GM23338 (cell line): ENCODE measurements at regions not wholly inside any gene's neighbourhood (a gene's known extent, or its start where the extent isn't known, plus 50 kb on each side); places are given as distances from the start of the nearest gene placed in this dataset.

ENCODE experiments used
- ATAC-seq: fragments of 200-7000 bp; cut with Tn5 transposase; 3 replicates; pipeline ENCODE4 v1.9.1; 2020
- DNase-seq: peaks from one replicate; pipeline ENCODE4 v3.0.0-alpha.2; 2015; ENCODE audit warnings: low spot score
- H2AFZ ChIP-seq: fragments of 200-600 bp; sonication (generic); 2 replicates; pipeline ENCODE4 v1.8.0; 2016; ENCODE audit warnings: antibody characterized with exemption, mild to moderate bottlenecking, moderate library complexity
- H3F3A ChIP-seq: fragments of 200-600 bp; sonication (generic); replicated peaks from 2 replicates; pipeline ENCODE4 v1.8.0; 2017; ENCODE audit warnings: antibody characterized with exemption, mixed run types, low read depth
- H3K27ac ChIP-seq: fragments of 200-600 bp; sonication (generic); 2 replicates; pipeline ENCODE4 v1.6.1; 2016; ENCODE audit warnings: low read depth
- H3K27me3 ChIP-seq: fragments of 200-600 bp; sonication (generic); 2 replicates; pipeline ENCODE4 v1.8.0; 2016; ENCODE audit warnings: mild to moderate bottlenecking, mixed run types, moderate library complexity; ENCODE audit not compliant: insufficient read depth
- H3K36me3 ChIP-seq: fragments of 200-600 bp; sonication (generic); 2 replicates; pipeline ENCODE4 v1.8.0; 2016; ENCODE audit warnings: mild to moderate bottlenecking; ENCODE audit not compliant: insufficient read depth
- H3K4me1 ChIP-seq: fragments of 200-600 bp; sonication (generic); 2 replicates; pipeline ENCODE4 v1.8.0; 2016; ENCODE audit warnings: mild to moderate bottlenecking, moderate library complexity; ENCODE audit not compliant: insufficient read depth
- H3K4me2 ChIP-seq: fragments of 200-600 bp; sonication (generic); 2 replicates; pipeline ENCODE4 v1.7.1; 2017; ENCODE audit warnings: mixed run types
- H3K4me3 ChIP-seq: fragments of 200-600 bp; sonication (generic); 2 replicates; pipeline ENCODE4 v1.6.1; 2016; ENCODE audit warnings: mixed run types
- H3K79me2 ChIP-seq: fragments of 200-600 bp; sonication (generic); replicated peaks from 2 replicates; pipeline ENCODE4 v1.8.0; 2017; ENCODE audit warnings: mild to moderate bottlenecking; ENCODE audit not compliant: insufficient read depth
- H3K9me2 ChIP-seq: fragments of 200-600 bp; sonication (generic); 2 replicates; pipeline ENCODE4 v1.8.0; 2017; ENCODE audit not compliant: insufficient read depth
- H4K20me1 ChIP-seq: fragments of 200-600 bp; sonication (generic); replicated peaks from 2 replicates; pipeline ENCODE4 v1.8.0; 2017; ENCODE audit warnings: mild to moderate bottlenecking; ENCODE audit not compliant: insufficient read depth
- H3K27ac Mint-ChIP-seq: 2 replicates; pipeline ENCODE4 v1.8.0; 2020; ENCODE audit warnings: inconsistent platforms, mild to moderate bottlenecking, moderate library complexity, mixed read lengths
- H3K27me3 Mint-ChIP-seq: 3 replicates; pipeline ENCODE4 v1.8.0; 2022; ENCODE audit warnings: low read depth, mild to moderate bottlenecking, moderate library complexity, mixed read lengths, inconsistent platforms; ENCODE audit not compliant: insufficient read depth, poor library complexity
- H3K36me3 Mint-ChIP-seq: 3 replicates; pipeline ENCODE4 v1.8.0; 2021; ENCODE audit warnings: low read depth, mild to moderate bottlenecking, inconsistent platforms, moderate library complexity, mixed read lengths
- H3K4me1 Mint-ChIP-seq: 3 replicates; pipeline ENCODE4 v1.8.0; 2020; ENCODE audit warnings: mild to moderate bottlenecking, inconsistent platforms, mixed read lengths
- H3K4me3 Mint-ChIP-seq: 3 replicates; pipeline ENCODE4 v1.8.0; 2021; ENCODE audit warnings: moderate library complexity, mild to moderate bottlenecking, inconsistent platforms, mixed read lengths
- H3K9me3 Mint-ChIP-seq: 3 replicates; pipeline ENCODE4 v1.8.0; 2020; ENCODE audit warnings: moderate library complexity, mild to moderate bottlenecking, inconsistent platforms, mixed read lengths
- CREB1 ChIP-seq: fragments of 250-450 bp; sonication (Bioruptor Pico); IDR thresholded peaks from 2 replicates; pipeline ENCODE4 v1.5.0; 2020; ENCODE audit warnings: low read depth, mild to moderate bottlenecking, moderate library complexity
- CTCF ChIP-seq, 2 experiments: fragments of 200-600 bp in 1 of 2; sonication (generic) in 1 of 2; conservative IDR thresholded peaks; 2 replicates each; pipeline versions ENCODE4 v1.5.1 to v1.6.1; 2016 to 2017; ENCODE audit warnings: antibody characterized with exemption in 2 of 2, low read depth in 2 of 2, mild to moderate bottlenecking in 2 of 2, moderate library complexity in 1 of 2
- EZH2 ChIP-seq: fragments of 200-600 bp; sonication (generic); IDR thresholded peaks from one replicate; pipeline ENCODE4 v1.8.0; 2017; ENCODE audit warnings: antibody characterized with exemption, mild to moderate bottlenecking, low read depth; ENCODE audit not compliant: unreplicated experiment
- EZH2phosphoT487 ChIP-seq: fragments of 200-600 bp; sonication (generic); IDR thresholded peaks from one replicate; pipeline ENCODE4 v1.8.1; 2018; ENCODE audit warnings: antibody characterized with exemption; ENCODE audit not compliant: unreplicated experiment
- JUNB ChIP-seq: IDR thresholded peaks from one replicate; pipeline ENCODE4 v1.6.1; 2016; ENCODE audit warnings: antibody characterized with exemption; ENCODE audit not compliant: unreplicated experiment
- NANOG ChIP-seq: IDR thresholded peaks from 2 replicates; pipeline ENCODE4 v1.6.1; 2016; ENCODE audit warnings: antibody characterized with exemption, borderline replicate concordance
- POLR2AphosphoS5 ChIP-seq: IDR thresholded peaks from 2 replicates; pipeline ENCODE4 v1.6.1; 2016; ENCODE audit warnings: antibody characterized with exemption, low read depth
- REST ChIP-seq: IDR thresholded peaks from one replicate; pipeline ENCODE4 v1.6.1; 2018; ENCODE audit warnings: antibody characterized with exemption; ENCODE audit not compliant: unreplicated experiment
- STAT1 ChIP-seq: IDR thresholded peaks from one replicate; pipeline ENCODE4 v1.6.1; 2016; ENCODE audit warnings: antibody characterized with exemption; ENCODE audit not compliant: unreplicated experiment
- ZNF114 ChIP-seq: fragments of 250-450 bp; sonication (Bioruptor Pico); IDR thresholded peaks from 2 replicates; pipeline ENCODE4 v1.5.0; 2020; ENCODE audit warnings: mild to moderate bottlenecking, moderate library complexity
- ZNF331 ChIP-seq: fragments of 250-450 bp; sonication (Bioruptor Pico); IDR thresholded peaks from 2 replicates; pipeline ENCODE4 v1.5.0; 2020; ENCODE audit warnings: low read depth, mild to moderate bottlenecking, moderate library complexity
- ZNF462 ChIP-seq: fragments of 250-450 bp; sonication (Bioruptor Pico); IDR thresholded peaks from 2 replicates; pipeline ENCODE4 v1.5.0; 2020; ENCODE audit warnings: mild to moderate bottlenecking, moderate library complexity
- TF ChIP-seq, protein P1 (sequence below): IDR thresholded peaks from 2 replicates; pipeline ENCODE4 v1.6.1; 2016; ENCODE audit warnings: antibody characterized with exemption

GRCh38 chr20:24899153-24899552 lies 49.9 kb upstream of the CST7 start:
- no peaks in the 10 kb centered on the region for H3K4me1 Mint-ChIP-seq
- no peaks in the 10 kb centered on the region; the same call in 1 of the 2 replicates for H3K9me2 ChIP-seq
- no peak overlapping the region for H3K4me3 Mint-ChIP-seq
- no peaks in the 10 kb centered on the region for H4K20me1 ChIP-seq
- peaks cover 33% of the 10 kb centered on the region for H3K36me3 Mint-ChIP-seq
- no peak overlapping the region for H2AFZ ChIP-seq
- no peak overlapping the region for H3K27ac ChIP-seq
- H3K27ac Mint-ChIP-seq = no peak overlapping the region
- H3K4me2 ChIP-seq = no peak overlapping the region
- H3K36me3 ChIP-seq = no peaks in the 10 kb centered on the region
- no peak for ATAC-seq
- TF ChIP-seq NANOG = no peak
- no peak for TF ChIP-seq JUNB
- TF ChIP-seq REST = no peak
- no peak for TF ChIP-seq ZNF462 (CRISPR knock-in tag)
- TF ChIP-seq, protein P1, sequence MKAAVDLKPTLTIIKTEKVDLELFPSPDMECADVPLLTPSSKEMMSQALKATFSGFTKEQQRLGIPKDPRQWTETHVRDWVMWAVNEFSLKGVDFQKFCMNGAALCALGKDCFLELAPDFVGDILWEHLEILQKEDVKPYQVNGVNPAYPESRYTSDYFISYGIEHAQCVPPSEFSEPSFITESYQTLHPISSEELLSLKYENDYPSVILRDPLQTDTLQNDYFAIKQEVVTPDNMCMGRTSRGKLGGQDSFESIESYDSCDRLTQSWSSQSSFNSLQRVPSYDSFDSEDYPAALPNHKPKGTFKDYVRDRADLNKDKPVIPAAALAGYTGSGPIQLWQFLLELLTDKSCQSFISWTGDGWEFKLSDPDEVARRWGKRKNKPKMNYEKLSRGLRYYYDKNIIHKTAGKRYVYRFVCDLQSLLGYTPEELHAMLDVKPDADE = no peak
- TF ChIP-seq STAT1 = no peak
- TF ChIP-seq CREB1 (CRISPR knock-in tag) = no peak
- no peak for TF ChIP-seq CTCF (conservative IDR thresholded peaks at IDR 0.05; ENCODE audit: low read depth in 2 of 2)
- no peak for TF ChIP-seq POLR2AphosphoS5
- no peak for TF ChIP-seq EZH2
- no peak for TF ChIP-seq ZNF114 (CRISPR knock-in tag)
- no peak for TF ChIP-seq ZNF331 (CRISPR knock-in tag)
- no peak for TF ChIP-seq EZH2phosphoT487
- H3K4me1 ChIP-seq = no peaks in the 10 kb centered on the region
- no peaks in the 10 kb centered on the region for H3K79me2 ChIP-seq
- H3K27me3 ChIP-seq = no peaks in the 10 kb centered on the region
- H3F3A ChIP-seq = no peaks in the 10 kb centered on the region
- no peak overlapping the region for H3K4me3 ChIP-seq
- peaks cover 5% of the 10 kb centered on the region for H3K27me3 Mint-ChIP-seq
- H3K9me3 Mint-ChIP-seq = peaks cover 61% of the 10 kb centered on the region
- DNase-seq = no peak
